Uterus (tissue), 2 donors: ENCODE measurements at regions not wholly inside any gene's neighbourhood (a gene's known extent, or its start where the extent isn't known, plus 50 kb on each side); places are given as distances from the start of the nearest gene placed in this dataset.

Experiments
- CTCF ChIP-seq, 4 experiments: fragments of 200-600 bp in 2 of 4; fragments of 450-650 bp in 2 of 4; sonication (generic) in 2 of 4; IDR thresholded peaks; one replicate each; pipeline ENCODE4 v1.5.1; 2016 to 2019; ENCODE audit warnings: antibody characterized with exemption in 4 of 4, mild to moderate bottlenecking in 2 of 4, moderate library complexity in 1 of 4
- POLR2A ChIP-seq, 2 donors: fragments of 450-650 bp; IDR thresholded peaks; one replicate each; pipeline ENCODE4 v1.6.1; 2016; ENCODE audit warnings: antibody characterized with exemption in 2 of 2, mild to moderate bottlenecking in 1 of 2, moderate library complexity in 1 of 2

DNA sequence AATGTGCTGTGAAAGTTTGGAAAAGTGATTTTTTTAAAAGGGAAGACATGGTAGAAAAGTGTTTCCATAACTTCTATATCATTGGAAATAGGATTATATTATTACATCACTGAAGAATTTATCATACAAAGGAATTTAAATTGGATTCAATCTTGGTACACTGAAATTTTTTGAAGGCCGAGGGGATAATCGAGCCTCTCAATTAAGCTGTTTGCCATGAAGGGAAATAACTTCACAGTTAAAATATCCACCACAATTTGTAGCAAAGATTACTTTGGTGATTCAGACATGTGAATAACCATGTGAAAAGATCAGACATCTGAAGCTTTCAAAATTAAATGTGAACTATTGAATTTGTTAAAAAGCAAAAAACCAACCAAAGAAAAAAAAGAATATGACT is 215.3 kb downstream of the KLF5 start:
- TF ChIP-seq CTCF (IDR thresholded peaks at IDR 0.05): no peak
- no peak for TF ChIP-seq POLR2A (IDR thresholded peaks at IDR 0.05)
